AG09309 (cell line): ENCODE measurements at regions not wholly inside any gene's neighbourhood (a gene's known extent, or its start where the extent isn't known, plus 50 kb on each side); places are given as distances from the start of the nearest gene placed in this dataset.

Experiments
- DNase-seq: peaks from one replicate; pipeline ENCODE4 v3.0.0-alpha.2; 2010; ENCODE audit warnings: low read depth
- H3K4me3 ChIP-seq: 2 replicates; pipeline ENCODE4 v1.5.1; 2011; ENCODE audit warnings: mild to moderate bottlenecking, low read depth, low read length, moderate library complexity; ENCODE audit not compliant: control insufficient read depth
- TF ChIP-seq, protein P1 (sequence below): IDR thresholded peaks from 2 replicates; pipeline ENCODE4 v1.5.1; 2011; ENCODE audit warnings: mild to moderate bottlenecking, low read depth, low read length, inconsistent platforms; ENCODE audit not compliant: insufficient read depth, control insufficient read depth; ENCODE audit errors: missing control alignments

DNA sequence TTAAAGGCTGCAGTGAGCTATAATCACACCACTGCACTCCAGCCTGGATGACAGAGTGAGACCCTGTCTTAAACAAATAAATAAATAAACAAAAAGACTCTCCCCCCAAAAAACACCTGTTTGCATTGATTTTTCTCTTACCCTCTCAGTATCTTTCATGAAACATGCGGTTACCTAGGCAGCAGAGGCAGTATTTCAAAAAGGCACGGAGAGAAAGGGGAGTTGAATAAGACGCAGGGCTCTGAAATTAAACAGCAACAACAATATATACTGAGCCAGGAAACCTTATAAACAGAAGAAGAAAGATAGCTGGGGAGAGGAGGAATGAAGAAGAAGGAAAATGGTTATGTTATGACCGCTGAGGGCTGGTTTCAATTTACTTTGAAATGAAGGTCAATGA is 277.6 kb downstream of the BTG1 start:
- no peak for DNase-seq
- H3K4me3 ChIP-seq: no peak overlapping the region
- TF ChIP-seq, protein P1, sequence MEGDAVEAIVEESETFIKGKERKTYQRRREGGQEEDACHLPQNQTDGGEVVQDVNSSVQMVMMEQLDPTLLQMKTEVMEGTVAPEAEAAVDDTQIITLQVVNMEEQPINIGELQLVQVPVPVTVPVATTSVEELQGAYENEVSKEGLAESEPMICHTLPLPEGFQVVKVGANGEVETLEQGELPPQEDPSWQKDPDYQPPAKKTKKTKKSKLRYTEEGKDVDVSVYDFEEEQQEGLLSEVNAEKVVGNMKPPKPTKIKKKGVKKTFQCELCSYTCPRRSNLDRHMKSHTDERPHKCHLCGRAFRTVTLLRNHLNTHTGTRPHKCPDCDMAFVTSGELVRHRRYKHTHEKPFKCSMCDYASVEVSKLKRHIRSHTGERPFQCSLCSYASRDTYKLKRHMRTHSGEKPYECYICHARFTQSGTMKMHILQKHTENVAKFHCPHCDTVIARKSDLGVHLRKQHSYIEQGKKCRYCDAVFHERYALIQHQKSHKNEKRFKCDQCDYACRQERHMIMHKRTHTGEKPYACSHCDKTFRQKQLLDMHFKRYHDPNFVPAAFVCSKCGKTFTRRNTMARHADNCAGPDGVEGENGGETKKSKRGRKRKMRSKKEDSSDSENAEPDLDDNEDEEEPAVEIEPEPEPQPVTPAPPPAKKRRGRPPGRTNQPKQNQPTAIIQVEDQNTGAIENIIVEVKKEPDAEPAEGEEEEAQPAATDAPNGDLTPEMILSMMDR: no peak

DNA sequence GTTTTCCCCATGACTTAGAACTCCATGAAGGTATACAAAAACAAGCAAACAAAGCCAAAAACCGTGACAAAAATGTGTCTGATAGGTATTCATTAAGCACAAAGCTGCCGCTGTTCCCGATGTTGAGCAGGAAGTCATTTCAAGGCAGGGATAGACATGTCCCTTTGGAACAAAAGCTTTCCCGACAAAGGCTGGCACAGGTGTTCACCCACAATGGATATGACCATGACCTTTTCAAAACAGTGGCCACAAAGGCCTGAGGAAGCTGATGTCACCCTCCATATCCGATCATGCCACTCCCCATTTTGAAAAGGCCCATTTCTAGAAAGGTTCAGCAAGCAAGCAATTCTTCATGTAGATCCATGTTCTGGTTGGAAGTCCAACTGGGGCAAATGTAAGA is 279.1 kb downstream of the BTG1 start:
- TF ChIP-seq, protein P1: no peak
- no peak overlapping the region for H3K4me3 ChIP-seq
- no peak for DNase-seq

DNA sequence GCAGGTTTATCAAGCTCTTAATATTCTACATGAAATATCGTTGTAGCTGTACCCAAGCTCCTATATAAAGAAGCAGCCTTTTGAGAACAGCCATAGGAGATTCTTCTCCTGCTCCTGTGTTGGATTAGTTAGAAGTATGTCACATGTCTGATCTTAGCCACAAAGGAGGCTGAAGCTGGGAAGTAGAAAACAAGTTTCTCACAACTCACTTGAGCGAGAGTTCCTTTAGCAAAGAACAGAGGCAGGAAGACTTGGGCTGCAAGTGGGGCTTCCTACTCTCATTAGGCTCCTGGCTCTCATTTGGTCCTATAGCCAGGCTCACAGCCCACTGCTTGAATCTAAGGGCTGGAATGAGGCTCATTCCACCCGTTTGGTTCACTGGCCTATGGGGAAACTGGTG is 281.9 kb downstream of the BTG1 start:
- TF ChIP-seq, protein P1: no peak
- DNase-seq: no peak
- no peak overlapping the region for H3K4me3 ChIP-seq

DNA sequence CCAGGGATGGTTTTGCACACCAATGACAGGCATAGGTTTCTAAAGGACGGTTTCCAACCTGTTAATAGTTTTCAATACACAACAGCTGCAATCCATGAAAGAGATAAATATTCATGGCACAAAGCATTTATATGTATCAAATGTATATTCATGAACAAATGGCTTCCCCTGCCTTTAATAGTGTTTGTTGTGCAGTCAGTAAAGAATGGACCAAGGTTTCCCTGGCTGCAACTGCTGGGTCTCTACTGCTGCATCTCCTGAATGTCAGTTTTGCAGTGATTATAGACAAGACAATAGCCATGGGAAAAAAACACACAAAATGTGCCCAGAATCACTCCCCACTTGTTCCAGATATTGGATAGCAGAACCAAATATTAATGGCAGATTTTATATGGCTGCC is 284.1 kb downstream of the BTG1 start:
- TF ChIP-seq, protein P1: no peak
- H3K4me3 ChIP-seq: no peak overlapping the region
- DNase-seq: no peak

DNA sequence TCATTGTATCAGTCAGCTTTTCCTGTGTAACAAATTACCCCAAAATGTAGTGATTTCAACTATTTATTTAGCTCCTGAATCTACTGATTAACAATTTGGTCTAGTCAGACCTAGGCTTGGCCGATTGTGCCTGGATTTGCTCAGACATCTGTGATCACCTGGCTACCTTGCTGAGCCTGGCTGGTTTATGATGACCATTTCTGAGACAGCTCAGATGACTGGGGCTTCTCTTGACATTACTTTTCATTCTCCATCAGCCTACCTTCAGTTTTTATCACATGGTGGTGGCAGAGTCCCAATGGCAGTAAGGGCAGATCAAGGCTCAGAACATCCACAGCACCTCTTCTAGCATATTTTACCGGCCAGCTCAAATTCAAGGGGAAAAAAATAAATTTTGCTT is 286.3 kb downstream of the BTG1 start:
- H3K4me3 ChIP-seq: no peak overlapping the region
- no peak for DNase-seq
- TF ChIP-seq, protein P1: no peak

DNA sequence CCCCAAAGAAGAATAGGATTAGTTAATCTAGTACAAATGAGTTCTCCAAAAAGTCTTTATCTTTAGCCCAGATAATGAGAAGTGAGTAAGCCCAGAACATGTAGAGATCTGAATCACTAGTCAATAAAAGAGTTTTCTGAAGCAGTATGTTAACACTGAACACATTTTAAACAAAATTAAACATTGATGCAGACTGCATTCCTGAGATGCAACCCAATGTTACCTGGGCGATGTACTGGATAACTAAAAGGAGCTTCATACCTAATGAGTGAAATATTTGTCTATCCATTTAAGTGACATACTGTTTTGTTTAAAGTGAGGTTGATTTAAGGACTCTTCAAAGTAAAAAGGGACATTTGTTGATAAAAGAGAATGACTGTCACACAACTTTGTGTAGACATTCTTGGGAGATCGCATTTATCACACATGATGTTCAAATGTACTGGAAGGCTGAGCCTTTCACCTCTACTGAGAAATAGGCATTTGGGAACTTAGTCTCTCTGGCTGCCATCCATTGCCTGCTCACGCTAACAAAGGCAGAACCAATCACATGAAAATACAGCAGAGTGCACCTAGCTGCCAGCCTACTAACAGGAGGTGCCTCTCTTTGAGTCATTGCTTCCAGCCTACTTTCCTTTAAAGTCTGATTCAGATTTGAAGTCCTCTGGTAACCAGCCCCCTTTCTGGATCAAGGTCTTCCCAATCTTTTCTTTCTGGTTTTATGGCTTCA is 287.7 kb downstream of the BTG1 start:
- TF ChIP-seq, protein P1: no peak
- no peak overlapping the region for H3K4me3 ChIP-seq
- DNase-seq: no peak
